HUES6 (cell line): ENCODE measurements at regions not wholly inside any gene's neighbourhood (a gene's known extent, or its start where the extent isn't known, plus 50 kb on each side); places are given as distances from the start of the nearest gene placed in this dataset.
A peak's percentile ranks its signal among the peaks of the same experiment; 100 is the strongest.

Experiments
- H3K27ac ChIP-seq: 2 replicates; pipeline ENCODE4 v1.7.0; 2013; ENCODE audit warnings: low read depth, mild to moderate bottlenecking, low read length, inconsistent platforms
- H3K27me3 ChIP-seq: 2 replicates; pipeline ENCODE4 v1.6.1; 2013; ENCODE audit warnings: low read length; ENCODE audit not compliant: control insufficient read depth, insufficient read depth
- H3K36me3 ChIP-seq: 2 replicates; pipeline ENCODE4 v1.6.1; 2013; ENCODE audit warnings: low read length; ENCODE audit not compliant: control insufficient read depth, insufficient read depth
- H3K4me1 ChIP-seq: 2 replicates; pipeline ENCODE4 v1.6.1; 2013; ENCODE audit warnings: low read length; ENCODE audit not compliant: control insufficient read depth, insufficient read depth
- H3K4me3 ChIP-seq: 2 replicates; pipeline ENCODE4 v1.5.1; 2013; ENCODE audit warnings: low read depth, low read length
- H3K9ac ChIP-seq: one replicate; pipeline ENCODE4 v1.6.1; 2013; ENCODE audit warnings: mild to moderate bottlenecking, low read length
- H3K9me3 ChIP-seq: 2 replicates; pipeline ENCODE4 v1.6.1; 2013; ENCODE audit warnings: low read depth, low read length; ENCODE audit not compliant: control insufficient read depth, insufficient read depth

- H3K9me3 ChIP-seq: no peaks in the 10 kb centered on the region
- H3K9ac ChIP-seq: no peak overlapping the region
- H3K27ac ChIP-seq: no peak overlapping the region
- H3K4me3 ChIP-seq: no peak overlapping the region
- H3K4me1 ChIP-seq: no peaks in the 10 kb centered on the region
- peaks cover 25% of the 10 kb centered on the region for H3K27me3 ChIP-seq
- H3K36me3 ChIP-seq: no peaks in the 10 kb centered on the region
Measured at GRCh38 chr20:1788044-1788443, 107.2 kb upstream of the SIRPA start.

GRCh38 chr20:1786486-1786885 is 108.7 kb upstream of the SIRPA start:
- Histone ChIP-seq H3K27ac (no peak overlapping the region), H3K9me3 (no peaks in the 10 kb centered on the region), H3K4me3 (no peak overlapping the region), H3K36me3 (no peaks in the 10 kb centered on the region), H3K9ac (no peak overlapping the region), H3K27me3 (peaks cover 25% of the 10 kb centered on the region), H3K4me1 (no peaks in the 10 kb centered on the region)

GRCh38 chr20:1784586-1784985 is 110.6 kb upstream of the SIRPA start:
- no peak overlapping the region for H3K27ac ChIP-seq
- H3K27me3 ChIP-seq: peaks cover 23% of the 10 kb centered on the region

GRCh38 chr20:1783245-1783644 is 112.0 kb upstream of the SIRPA start:
- Histone ChIP-seq H3K9me3 (no peaks in the 10 kb centered on the region), H3K9ac (no peak overlapping the region)

More at GRCh38 chr20:1784586-1784985, 110.6 kb upstream of the SIRPA start:
- H3K4me3 ChIP-seq: no peak overlapping the region
- H3K4me1 ChIP-seq: no peaks in the 10 kb centered on the region
- no peak overlapping the region for H3K9ac ChIP-seq
- no peaks in the 10 kb centered on the region for H3K9me3 ChIP-seq
- H3K36me3 ChIP-seq: no peaks in the 10 kb centered on the region

GRCh38 chr20:1782181-1782580 is 113.0 kb upstream of the SIRPA start:
- Histone ChIP-seq H3K9ac (no peak overlapping the region), H3K36me3 (no peaks in the 10 kb centered on the region), H3K27me3 (peaks cover 1% of the 10 kb centered on the region; the same call in 1 of the 2 replicates), H3K27ac (no peak overlapping the region), H3K4me3 (no peak overlapping the region), H3K4me1 (peaks cover 6% of the 10 kb centered on the region; the same call in 1 of the 2 replicates), H3K9me3 (no peaks in the 10 kb centered on the region)

More at GRCh38 chr20:1783245-1783644, 112.0 kb upstream of the SIRPA start:
- peaks cover 1% of the 10 kb centered on the region; the same call in 1 of the 2 replicates for H3K4me1 ChIP-seq
- peaks cover 12% of the 10 kb centered on the region for H3K27me3 ChIP-seq
- no peaks in the 10 kb centered on the region for H3K36me3 ChIP-seq
- no peak overlapping the region for H3K4me3 ChIP-seq
- H3K27ac ChIP-seq: no peak overlapping the region

GRCh38 chr20:1779567-1779966 is 115.6 kb upstream of the SIRPA start:
- no peaks in the 10 kb centered on the region for H3K9me3 ChIP-seq
- H3K4me1 ChIP-seq: peaks cover 15% of the 10 kb centered on the region
- H3K9ac ChIP-seq: no peak overlapping the region
- no peaks in the 10 kb centered on the region for H3K27me3 ChIP-seq
- no peak overlapping the region for H3K4me3 ChIP-seq
- no peak overlapping the region for H3K27ac ChIP-seq
- no peaks in the 10 kb centered on the region for H3K36me3 ChIP-seq

GRCh38 chr20:1778338-1778737 is 116.9 kb upstream of the SIRPA start:
- no peak overlapping the region for H3K4me3 ChIP-seq
- no peaks in the 10 kb centered on the region for H3K27me3 ChIP-seq
- no peaks in the 10 kb centered on the region for H3K36me3 ChIP-seq

GRCh38 chr20:1777476-1777820 is 117.8 kb upstream of the SIRPA start:
- no peak overlapping the region for H3K27ac ChIP-seq

More at GRCh38 chr20:1778338-1778737, 116.9 kb upstream of the SIRPA start:
- H3K27ac ChIP-seq: no peak overlapping the region
- peaks cover 15% of the 10 kb centered on the region for H3K4me1 ChIP-seq
- no peak overlapping the region for H3K9ac ChIP-seq
- no peaks in the 10 kb centered on the region for H3K9me3 ChIP-seq

GRCh38 chr20:1776681-1777475 is 118.3 kb upstream of the SIRPA start:
- H3K9me3 ChIP-seq: no peaks in the 10 kb centered on the region
- peak overlapping the region; percentile 20; the same call in 1 of the 2 replicates for H3K27ac ChIP-seq
- peak overlapping the region; percentile 89 for H3K9ac ChIP-seq
- H3K4me3 ChIP-seq: peak overlapping the region; percentile 73
- H3K36me3 ChIP-seq: no peaks in the 10 kb centered on the region
- peaks cover 15% of the 10 kb centered on the region for H3K4me1 ChIP-seq
- H3K27me3 ChIP-seq: no peaks in the 10 kb centered on the region

More at GRCh38 chr20:1777476-1777820, 117.8 kb upstream of the SIRPA start:
- Histone ChIP-seq H3K9me3 (no peaks in the 10 kb centered on the region), H3K9ac (no peak overlapping the region), H3K36me3 (no peaks in the 10 kb centered on the region), H3K27me3 (no peaks in the 10 kb centered on the region), H3K4me1 (peaks cover 15% of the 10 kb centered on the region), H3K4me3 (no peak overlapping the region)

GRCh38 chr20:1775117-1775516 is 117.5 kb upstream of the SIRPG start:
- H3K27ac ChIP-seq: no peak overlapping the region
- no peaks in the 10 kb centered on the region for H3K27me3 ChIP-seq
- peaks cover 15% of the 10 kb centered on the region for H3K4me1 ChIP-seq

GRCh38 chr20:1774479-1774878 is 116.9 kb upstream of the SIRPG start:
- Histone ChIP-seq H3K9ac (no peak overlapping the region), H3K27ac (no peak overlapping the region), H3K9me3 (no peaks in the 10 kb centered on the region), H3K36me3 (no peaks in the 10 kb centered on the region), H3K27me3 (no peaks in the 10 kb centered on the region), H3K4me3 (no peak overlapping the region), H3K4me1 (peaks cover 15% of the 10 kb centered on the region)

More at GRCh38 chr20:1775117-1775516, 117.5 kb upstream of the SIRPG start:
- H3K9ac ChIP-seq: no peak overlapping the region
- H3K9me3 ChIP-seq: no peaks in the 10 kb centered on the region
- no peak overlapping the region for H3K4me3 ChIP-seq
- no peaks in the 10 kb centered on the region for H3K36me3 ChIP-seq
